ENCODE measurements at regions not wholly inside any gene's neighbourhood (a gene's known extent, or its start where the extent isn't known, plus 50 kb on each side); places are given as distances from the start of the nearest gene placed in this dataset.

- ChIA-PET CTCF (no interaction called here), POLR2A (no interaction called here)
- Histone ChIP-seq H3K9me3 (ENCODE audit: low read length) (no peaks in the 10 kb centered on the region), H3K27me3 (ENCODE audit: insufficient read depth, low read length, poor library complexity, severe bottlenecking) (no peaks in the 10 kb centered on the region), H3K4me1 (ENCODE audit: insufficient read depth, low read length) (no peaks in the 10 kb centered on the region), H3K4me3 (ENCODE audit: low read length) (no peak overlapping the region), H3K36me3 (ENCODE audit: insufficient read depth, low read length) (no peaks in the 10 kb centered on the region), H3K27ac (ENCODE audit: low read depth, low read length) (no peak overlapping the region)
- no peak overlapping the region for H3K27ac Mint-ChIP-seq
- H3K9me3 Mint-ChIP-seq, result peaks cover 0 to 6% (median 0%) of the 10 kb centered on the region in 5 donors
- H3K27me3 Mint-ChIP-seq, result no peaks in the 10 kb centered on the region
- no peak for DNase-seq
- H3K4me3 Mint-ChIP-seq, result no peak overlapping the region
- H3K4me1 Mint-ChIP-seq, result no peaks in the 10 kb centered on the region
- H3K36me3 Mint-ChIP-seq, result no peaks in the 10 kb centered on the region
Observed at GRCh38 chr3:64837986-64838735, 150.4 kb upstream of the ADAMTS9 start.

DNA sequence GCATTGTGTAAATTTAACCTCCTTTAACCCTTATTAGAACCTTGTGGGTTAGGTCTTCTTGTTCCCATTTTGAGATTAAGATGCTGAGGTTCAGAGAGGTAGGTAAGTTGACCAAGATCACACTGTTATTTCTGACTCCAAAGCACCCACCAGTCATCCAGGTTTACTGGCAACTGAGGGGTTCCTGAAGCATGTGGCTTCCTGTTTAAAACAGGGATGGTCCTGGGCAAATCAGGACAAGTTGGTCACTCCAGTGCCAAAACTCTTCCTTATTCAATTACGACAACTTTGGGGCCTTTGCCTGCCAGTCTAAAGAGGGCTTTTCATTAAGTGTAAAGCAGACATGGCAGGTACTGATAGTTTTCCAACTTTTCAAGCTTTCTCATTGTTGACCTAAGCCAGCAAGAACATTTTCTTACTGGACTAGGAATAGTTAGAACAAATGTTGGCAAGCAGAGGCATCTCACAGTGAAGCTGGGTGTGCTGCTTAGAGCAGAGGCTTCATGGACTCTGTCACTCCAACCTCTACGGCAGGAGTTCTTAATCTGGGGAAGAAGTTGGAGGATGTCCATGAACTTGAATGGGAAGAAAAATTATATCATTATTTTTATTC, 149.4 kb upstream of the ADAMTS9 start:
- ChIA-PET POLR2A (no interaction called here), CTCF (no interaction called here)
- no peak overlapping the region for H3K4me3 ChIP-seq (ENCODE audit: low read length)
- no peak overlapping the region for H3K27ac ChIP-seq (ENCODE audit: low read depth, low read length)
- H3K9me3 ChIP-seq (ENCODE audit: low read length), result no peaks in the 10 kb centered on the region
- H3K27ac Mint-ChIP-seq, result no peak overlapping the region
- DNase-seq, result no peak
- H3K4me1 Mint-ChIP-seq, result no peaks in the 10 kb centered on the region
- no peaks in the 10 kb centered on the region for H3K36me3 Mint-ChIP-seq
- H3K4me1 ChIP-seq (ENCODE audit: insufficient read depth, low read length), result no peaks in the 10 kb centered on the region
- no peak overlapping the region for H3K4me3 Mint-ChIP-seq
- H3K36me3 ChIP-seq (ENCODE audit: insufficient read depth, low read length), result no peaks in the 10 kb centered on the region
- no peaks in the 10 kb centered on the region for H3K27me3 ChIP-seq (ENCODE audit: insufficient read depth, low read length, poor library complexity, severe bottlenecking)
- peaks cover 0 to 6% (median 0%) of the 10 kb centered on the region in 5 donors for H3K9me3 Mint-ChIP-seq
- H3K27me3 Mint-ChIP-seq, result no peaks in the 10 kb centered on the region

DNA sequence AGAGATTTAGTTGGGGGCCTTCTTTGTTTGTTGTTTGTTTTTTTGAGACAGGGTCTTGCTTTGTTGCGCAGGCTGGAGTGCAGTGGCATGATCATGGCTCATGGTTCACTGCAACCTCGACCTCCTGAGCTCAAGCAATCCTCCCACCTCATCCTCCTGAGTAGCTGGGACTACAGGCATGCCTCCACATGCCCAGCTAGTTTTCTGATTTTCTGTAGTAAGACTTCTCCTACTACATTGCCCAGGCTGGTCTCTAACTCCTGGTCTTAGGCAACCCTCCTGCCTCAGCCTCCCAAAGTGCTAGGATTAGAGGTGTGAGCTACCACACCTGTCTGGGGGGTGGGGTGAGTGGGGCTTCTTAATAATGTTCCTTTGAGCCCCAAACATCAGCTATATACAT, 148.3 kb upstream of the ADAMTS9 start:
- no peak for DNase-seq
- H3K27me3 Mint-ChIP-seq, result no peaks in the 10 kb centered on the region
- ChIA-PET POLR2A (no interaction called here), CTCF (no interaction called here)
- Histone ChIP-seq H3K36me3 (ENCODE audit: insufficient read depth, low read length) (no peaks in the 10 kb centered on the region), H3K27ac (ENCODE audit: low read depth, low read length) (no peak overlapping the region), H3K9me3 (ENCODE audit: low read length) (no peaks in the 10 kb centered on the region), H3K4me1 (ENCODE audit: insufficient read depth, low read length) (no peaks in the 10 kb centered on the region), H3K4me3 (ENCODE audit: low read length) (no peak overlapping the region), H3K27me3 (ENCODE audit: insufficient read depth, low read length, poor library complexity, severe bottlenecking) (no peaks in the 10 kb centered on the region)
- H3K4me3 Mint-ChIP-seq, result no peak overlapping the region
- H3K9me3 Mint-ChIP-seq, result peaks cover 0 to 6% (median 0%) of the 10 kb centered on the region in 5 donors
- H3K36me3 Mint-ChIP-seq, result no peaks in the 10 kb centered on the region
- no peak overlapping the region for H3K27ac Mint-ChIP-seq
- no peaks in the 10 kb centered on the region for H3K4me1 Mint-ChIP-seq

DNA sequence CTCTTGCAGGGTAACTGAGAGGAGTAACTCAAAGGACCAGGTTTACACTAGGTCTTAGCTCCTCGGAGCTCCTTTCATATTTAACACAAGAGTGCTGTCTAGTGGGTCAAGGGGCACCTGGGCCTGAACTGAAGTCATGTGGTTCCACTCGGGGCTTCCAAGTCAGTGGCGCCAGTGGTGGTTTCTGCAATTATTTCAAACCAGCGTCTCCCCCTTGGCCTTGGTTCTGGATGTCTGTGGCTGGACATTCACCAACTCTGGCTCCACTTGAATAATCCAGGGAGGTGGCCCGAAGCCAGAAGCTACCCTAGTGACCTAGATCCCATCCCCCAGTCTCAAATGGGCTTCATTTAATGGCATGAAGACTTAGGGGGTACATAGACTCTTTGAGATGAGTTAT, 144.3 kb upstream of the ADAMTS9 start:
- DNase-seq, result no peak
- no peaks in the 10 kb centered on the region for H3K4me1 Mint-ChIP-seq
- no peaks in the 10 kb centered on the region for H3K9me3 ChIP-seq (ENCODE audit: low read length)
- H3K4me3 ChIP-seq (ENCODE audit: low read length), result no peak overlapping the region
- CTCF ChIA-PET, result no interaction called here
- no peaks in the 10 kb centered on the region for H3K36me3 Mint-ChIP-seq
- POLR2A ChIA-PET, result no interaction called here
- no peaks in the 10 kb centered on the region for H3K4me1 ChIP-seq (ENCODE audit: insufficient read depth, low read length)
- no peak overlapping the region for H3K4me3 Mint-ChIP-seq
- no peaks in the 10 kb centered on the region for H3K36me3 ChIP-seq (ENCODE audit: insufficient read depth, low read length)
- H3K27ac Mint-ChIP-seq, result no peak overlapping the region
- H3K9me3 Mint-ChIP-seq, result peaks cover 0 to 13% (median 5%) of the 10 kb centered on the region in 5 donors
- H3K27ac ChIP-seq (ENCODE audit: low read depth, low read length), result no peak overlapping the region
- H3K27me3 ChIP-seq (ENCODE audit: insufficient read depth, low read length, poor library complexity, severe bottlenecking), result no peaks in the 10 kb centered on the region
- H3K27me3 Mint-ChIP-seq, result no peaks in the 10 kb centered on the region

- no peak overlapping the region for H3K27ac Mint-ChIP-seq
- no peaks in the 10 kb centered on the region for H3K4me1 Mint-ChIP-seq
- H3K27me3 Mint-ChIP-seq, result no peaks in the 10 kb centered on the region
- POLR2A ChIA-PET, result no interaction called here
- no peak overlapping the region for H3K27ac ChIP-seq (ENCODE audit: low read depth, low read length)
- CTCF ChIA-PET, result no interaction called here
- H3K4me3 ChIP-seq (ENCODE audit: low read length), result no peak overlapping the region
- no peak overlapping the region for H3K4me3 Mint-ChIP-seq
- no peak for DNase-seq
- H3K9me3 Mint-ChIP-seq, result peaks cover 0 to 8% (median 5%) of the 10 kb centered on the region in 5 donors
- no peaks in the 10 kb centered on the region for H3K9me3 ChIP-seq (ENCODE audit: low read length)
- H3K36me3 Mint-ChIP-seq, result no peaks in the 10 kb centered on the region
- H3K4me1 ChIP-seq (ENCODE audit: insufficient read depth, low read length), result no peaks in the 10 kb centered on the region
- no peaks in the 10 kb centered on the region for H3K27me3 ChIP-seq (ENCODE audit: insufficient read depth, low read length, poor library complexity, severe bottlenecking)
- no peaks in the 10 kb centered on the region for H3K36me3 ChIP-seq (ENCODE audit: insufficient read depth, low read length)
Observed at GRCh38 chr3:64830681-64831080, 142.9 kb upstream of the ADAMTS9 start.

- Histone ChIP-seq H3K9me3 (ENCODE audit: low read length) (no peaks in the 10 kb centered on the region), H3K4me3 (ENCODE audit: low read length) (no peak overlapping the region), H3K36me3 (ENCODE audit: insufficient read depth, low read length) (no peaks in the 10 kb centered on the region), H3K27ac (ENCODE audit: low read depth, low read length) (no peak overlapping the region), H3K4me1 (ENCODE audit: insufficient read depth, low read length) (no peaks in the 10 kb centered on the region), H3K27me3 (ENCODE audit: insufficient read depth, low read length, poor library complexity, severe bottlenecking) (no peaks in the 10 kb centered on the region)
- peaks cover 0 to 8% (median 5%) of the 10 kb centered on the region in 5 donors for H3K9me3 Mint-ChIP-seq
- no peaks in the 10 kb centered on the region for H3K27me3 Mint-ChIP-seq
- CTCF ChIA-PET, result no interaction called here
- DNase-seq, result no peak
- H3K4me1 Mint-ChIP-seq, result no peaks in the 10 kb centered on the region
- no peaks in the 10 kb centered on the region for H3K36me3 Mint-ChIP-seq
- POLR2A ChIA-PET, result no interaction called here
- H3K4me3 Mint-ChIP-seq, result no peak overlapping the region
- H3K27ac Mint-ChIP-seq, result no peak overlapping the region
Observed at GRCh38 chr3:64829331-64829730, 141.5 kb upstream of the ADAMTS9 start.

GRCh38 chr3:64828276-64828675, 140.5 kb upstream of the ADAMTS9 start:
- no peaks in the 10 kb centered on the region for H3K27me3 Mint-ChIP-seq
- Histone ChIP-seq H3K27ac (ENCODE audit: low read depth, low read length) (no peak overlapping the region), H3K36me3 (ENCODE audit: insufficient read depth, low read length) (no peaks in the 10 kb centered on the region), H3K27me3 (ENCODE audit: insufficient read depth, low read length, poor library complexity, severe bottlenecking) (no peaks in the 10 kb centered on the region), H3K4me1 (ENCODE audit: insufficient read depth, low read length) (no peaks in the 10 kb centered on the region), H3K4me3 (ENCODE audit: low read length) (no peak overlapping the region), H3K9me3 (ENCODE audit: low read length) (no peaks in the 10 kb centered on the region)
- H3K36me3 Mint-ChIP-seq, result no peaks in the 10 kb centered on the region
- H3K4me3 Mint-ChIP-seq, result no peak overlapping the region
- no peak for DNase-seq
- H3K27ac Mint-ChIP-seq, result no peak overlapping the region
- CTCF ChIA-PET, result no interaction called here
- H3K4me1 Mint-ChIP-seq, result no peaks in the 10 kb centered on the region
- POLR2A ChIA-PET, result no interaction called here
- peaks cover 0 to 8% (median 5%) of the 10 kb centered on the region in 5 donors for H3K9me3 Mint-ChIP-seq

DNA sequence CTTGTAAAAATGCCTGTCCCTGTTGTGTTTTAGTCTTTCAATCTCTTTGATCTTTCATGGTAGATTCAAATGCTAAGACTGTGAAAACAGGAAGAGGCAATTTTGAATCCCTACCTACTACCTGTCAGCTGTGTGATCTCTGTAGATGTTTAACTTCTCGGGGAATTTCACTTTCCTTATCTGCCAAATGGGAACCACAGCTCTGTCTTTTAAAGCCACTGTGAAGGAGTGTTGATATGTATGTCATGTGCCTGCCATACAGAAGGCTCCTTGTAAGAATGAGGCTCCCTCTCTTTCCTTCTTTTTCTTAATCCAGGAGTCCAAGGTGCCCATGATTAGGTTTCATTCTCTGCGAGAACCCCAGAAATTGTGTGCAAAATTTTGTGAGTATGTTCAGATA, 139.6 kb upstream of the ADAMTS9 start:
- CTCF ChIA-PET, result no interaction called here
- Histone ChIP-seq H3K36me3 (ENCODE audit: insufficient read depth, low read length) (no peaks in the 10 kb centered on the region), H3K9me3 (ENCODE audit: low read length) (no peaks in the 10 kb centered on the region), H3K27ac (ENCODE audit: low read depth, low read length) (no peak overlapping the region), H3K4me1 (ENCODE audit: insufficient read depth, low read length) (no peaks in the 10 kb centered on the region), H3K27me3 (ENCODE audit: insufficient read depth, low read length, poor library complexity, severe bottlenecking) (no peaks in the 10 kb centered on the region), H3K4me3 (ENCODE audit: low read length) (no peak overlapping the region)
- Mint-ChIP-seq H3K36me3 (no peaks in the 10 kb centered on the region), H3K4me3 (no peak overlapping the region), H3K4me1 (no peaks in the 10 kb centered on the region), H3K27me3 (no peaks in the 10 kb centered on the region), H3K9me3 (peaks cover 0 to 8% (median 5%) of the 10 kb centered on the region in 5 donors), H3K27ac (no peak overlapping the region)
- POLR2A ChIA-PET, result no interaction called here
- DNase-seq, result no peak
